ENCODE measurements at regions not wholly inside any gene's neighbourhood (a gene's known extent, or its start where the extent isn't known, plus 50 kb on each side); places are given as distances from the start of the nearest gene placed in this dataset.

DNA sequence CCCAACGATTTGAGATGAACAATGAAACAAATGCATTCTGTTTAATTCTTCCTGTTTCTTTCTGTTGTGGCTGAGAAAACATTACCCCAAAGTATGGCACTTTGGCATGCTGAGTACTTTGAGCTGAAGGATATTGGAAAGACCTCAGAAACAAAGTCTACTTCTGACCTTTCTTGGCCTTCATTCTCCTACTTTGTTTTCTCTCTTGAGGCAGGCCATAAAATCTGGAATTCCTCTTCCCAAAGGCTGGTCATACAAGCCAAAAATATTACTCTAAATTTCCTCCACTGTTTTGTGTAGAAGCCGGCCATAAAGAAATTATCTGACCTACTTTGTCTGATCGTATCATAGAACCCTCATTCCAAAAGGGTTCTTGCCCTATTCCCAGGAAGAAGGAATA, 1048.2 kb downstream of the TECRL start:
- DNase-seq (ENCODE audit: low spot score): no peak
- Histone ChIP-seq H3K27me3 (no peaks in the 10 kb centered on the region), H3K36me3 (no peaks in the 10 kb centered on the region), H3K27ac (no peak overlapping the region), H3K4me1 (no peaks in the 10 kb centered on the region), H3K9me3 (no peaks in the 10 kb centered on the region), H3K4me3 (no peak overlapping the region)
- TF ChIP-seq, protein P1, sequence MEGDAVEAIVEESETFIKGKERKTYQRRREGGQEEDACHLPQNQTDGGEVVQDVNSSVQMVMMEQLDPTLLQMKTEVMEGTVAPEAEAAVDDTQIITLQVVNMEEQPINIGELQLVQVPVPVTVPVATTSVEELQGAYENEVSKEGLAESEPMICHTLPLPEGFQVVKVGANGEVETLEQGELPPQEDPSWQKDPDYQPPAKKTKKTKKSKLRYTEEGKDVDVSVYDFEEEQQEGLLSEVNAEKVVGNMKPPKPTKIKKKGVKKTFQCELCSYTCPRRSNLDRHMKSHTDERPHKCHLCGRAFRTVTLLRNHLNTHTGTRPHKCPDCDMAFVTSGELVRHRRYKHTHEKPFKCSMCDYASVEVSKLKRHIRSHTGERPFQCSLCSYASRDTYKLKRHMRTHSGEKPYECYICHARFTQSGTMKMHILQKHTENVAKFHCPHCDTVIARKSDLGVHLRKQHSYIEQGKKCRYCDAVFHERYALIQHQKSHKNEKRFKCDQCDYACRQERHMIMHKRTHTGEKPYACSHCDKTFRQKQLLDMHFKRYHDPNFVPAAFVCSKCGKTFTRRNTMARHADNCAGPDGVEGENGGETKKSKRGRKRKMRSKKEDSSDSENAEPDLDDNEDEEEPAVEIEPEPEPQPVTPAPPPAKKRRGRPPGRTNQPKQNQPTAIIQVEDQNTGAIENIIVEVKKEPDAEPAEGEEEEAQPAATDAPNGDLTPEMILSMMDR (IDR thresholded peaks at IDR 0.05): no peak

DNA sequence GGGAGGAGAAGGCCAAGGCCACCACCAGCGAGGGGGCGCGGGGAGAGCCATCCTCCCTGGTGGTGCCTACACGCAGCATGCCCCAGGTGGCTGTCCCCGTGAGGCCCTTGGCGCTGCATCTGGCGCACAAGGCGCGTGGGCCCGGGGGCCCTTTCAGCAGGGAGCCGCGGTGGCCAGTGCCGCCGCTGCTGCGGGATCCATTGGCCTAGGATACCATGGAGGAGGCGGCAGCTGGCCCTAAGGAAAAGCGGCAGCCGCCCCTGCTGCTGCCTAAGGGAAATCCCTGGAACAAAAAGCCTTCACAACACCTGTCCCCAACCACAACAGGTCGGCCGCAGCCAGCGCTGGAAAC, 1059.6 kb downstream of the TECRL start:
- no peak for DNase-seq (ENCODE audit: low spot score)
- H3K27me3 ChIP-seq: no peaks in the 10 kb centered on the region
- no peaks in the 10 kb centered on the region for H3K36me3 ChIP-seq
- H3K27ac ChIP-seq: no peak overlapping the region
- H3K4me1 ChIP-seq: no peaks in the 10 kb centered on the region
- peaks cover 0 to 12% of the 10 kb centered on the region in 2 donors for H3K9me3 ChIP-seq
- TF ChIP-seq, protein P1 (IDR thresholded peaks at IDR 0.05): no peak
- H3K4me3 ChIP-seq: no peak overlapping the region

DNA sequence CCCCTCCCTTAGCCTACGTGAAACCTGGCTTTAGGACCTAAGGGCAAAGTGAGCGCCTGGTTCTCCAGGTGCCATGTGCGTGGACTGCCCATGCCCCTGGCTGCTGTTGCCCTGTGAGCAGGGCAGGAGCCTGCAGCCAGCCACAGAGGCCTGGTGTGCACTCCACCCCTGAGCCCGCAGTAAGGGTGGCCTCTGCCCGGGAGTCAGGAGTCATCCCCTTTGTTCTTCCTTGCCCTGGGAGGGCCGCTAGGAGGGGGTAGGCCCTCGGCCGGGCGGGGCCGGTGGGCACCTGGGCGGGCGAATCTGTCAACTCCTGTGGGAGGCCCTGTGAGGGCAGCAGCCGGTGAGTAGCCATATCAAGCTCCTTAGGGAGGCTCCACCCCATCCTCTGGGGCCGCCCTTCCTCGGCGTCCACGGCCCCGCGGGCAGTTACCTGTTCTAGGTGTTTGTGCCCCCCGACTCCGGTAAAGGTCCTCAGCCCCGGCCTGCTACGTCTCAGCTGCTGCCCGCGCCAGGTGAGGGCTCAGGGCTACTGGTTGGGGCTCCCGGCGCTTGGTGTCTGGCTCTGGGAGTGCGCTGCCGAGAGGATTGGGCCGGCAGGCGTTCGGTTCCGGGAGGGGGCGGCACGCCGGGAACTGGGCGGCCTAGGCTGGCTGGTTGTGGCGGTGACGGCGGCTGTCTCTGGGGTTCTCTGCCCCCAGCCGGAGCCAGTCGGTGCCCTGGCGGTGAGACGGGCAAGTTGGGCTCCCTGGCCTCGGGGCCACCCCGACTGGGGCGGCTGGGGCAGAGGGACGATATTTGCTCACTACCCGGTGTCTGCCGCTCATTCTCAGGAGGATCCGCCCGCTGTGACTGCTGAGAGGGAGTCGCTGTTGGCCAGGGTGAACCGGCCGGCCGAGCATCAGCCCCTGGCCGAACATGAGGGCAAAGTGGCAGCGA, 1060.2 kb downstream of the TECRL start:
- Histone ChIP-seq H3K9me3 (peaks cover 0 to 15% of the 10 kb centered on the region in 2 donors), H3K4me3 (no peak overlapping the region), H3K27me3 (no peaks in the 10 kb centered on the region), H3K4me1 (no peaks in the 10 kb centered on the region), H3K27ac (no peak overlapping the region), H3K36me3 (no peaks in the 10 kb centered on the region)
- DNase-seq (ENCODE audit: low spot score): no peak
- TF ChIP-seq, protein P1 (IDR thresholded peaks at IDR 0.05): no peak

DNA sequence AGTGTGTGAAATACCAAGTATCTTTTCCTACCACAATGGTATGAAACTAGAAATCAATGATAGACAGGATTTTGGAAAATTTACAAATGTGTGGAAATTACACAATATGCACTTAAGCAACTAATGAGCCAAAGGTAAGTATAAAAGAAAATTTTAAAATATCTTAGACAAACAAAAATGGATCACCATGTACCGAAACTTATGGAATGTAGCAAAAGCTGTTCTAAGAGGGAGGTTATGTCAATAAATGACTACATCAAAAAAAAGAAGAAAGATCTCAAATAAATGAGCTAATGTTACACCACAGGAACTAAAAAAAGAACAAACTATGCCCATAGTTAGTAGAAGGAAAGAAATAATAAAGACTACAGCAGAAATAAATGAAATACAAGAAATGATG, 1084.1 kb downstream of the TECRL start:
- DNase-seq (ENCODE audit: low spot score): no peak
- H3K27ac ChIP-seq: no peak overlapping the region
- TF ChIP-seq, protein P1 (IDR thresholded peaks at IDR 0.05): no peak

DNA sequence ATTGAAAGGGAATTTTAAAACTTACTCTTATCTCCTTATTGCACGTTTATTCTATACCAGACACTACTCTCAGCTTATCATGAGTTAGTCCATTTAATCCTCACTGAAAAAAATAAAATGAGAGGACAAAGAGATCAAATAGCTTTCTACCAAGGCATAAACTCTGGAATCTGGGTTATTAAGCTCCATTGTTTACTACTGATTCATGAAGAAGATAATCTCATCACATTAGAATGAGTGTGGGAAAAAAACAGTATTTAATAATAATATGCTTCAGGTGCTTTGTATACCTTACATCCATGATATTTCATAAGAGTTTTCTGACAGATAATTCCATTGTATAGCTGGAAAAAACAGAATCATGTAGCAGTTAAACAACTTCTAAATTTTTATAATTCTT, 1092.6 kb downstream of the TECRL start:
- H3K4me1 ChIP-seq: no peaks in the 10 kb centered on the region
- H3K36me3 ChIP-seq: no peaks in the 10 kb centered on the region
- H3K9me3 ChIP-seq: no peaks in the 10 kb centered on the region
- no peaks in the 10 kb centered on the region for H3K27me3 ChIP-seq
- H3K27ac ChIP-seq: no peak overlapping the region
- TF ChIP-seq, protein P1 (IDR thresholded peaks at IDR 0.05): no peak
- DNase-seq (ENCODE audit: low spot score): no peak
- no peak overlapping the region for H3K4me3 ChIP-seq

More for the DNA sequence above, 1084.1 kb downstream of the TECRL start:
- no peaks in the 10 kb centered on the region for H3K27me3 ChIP-seq
- peaks cover 3 to 15% of the 10 kb centered on the region in 2 donors for H3K9me3 ChIP-seq
- no peaks in the 10 kb centered on the region for H3K4me1 ChIP-seq
- H3K4me3 ChIP-seq: no peak overlapping the region
- H3K36me3 ChIP-seq: no peaks in the 10 kb centered on the region
